ENCODE measurements at regions not wholly inside any gene's neighbourhood (a gene's known extent, or its start where the extent isn't known, plus 50 kb on each side); places are given as distances from the start of the nearest gene placed in this dataset.

DNA sequence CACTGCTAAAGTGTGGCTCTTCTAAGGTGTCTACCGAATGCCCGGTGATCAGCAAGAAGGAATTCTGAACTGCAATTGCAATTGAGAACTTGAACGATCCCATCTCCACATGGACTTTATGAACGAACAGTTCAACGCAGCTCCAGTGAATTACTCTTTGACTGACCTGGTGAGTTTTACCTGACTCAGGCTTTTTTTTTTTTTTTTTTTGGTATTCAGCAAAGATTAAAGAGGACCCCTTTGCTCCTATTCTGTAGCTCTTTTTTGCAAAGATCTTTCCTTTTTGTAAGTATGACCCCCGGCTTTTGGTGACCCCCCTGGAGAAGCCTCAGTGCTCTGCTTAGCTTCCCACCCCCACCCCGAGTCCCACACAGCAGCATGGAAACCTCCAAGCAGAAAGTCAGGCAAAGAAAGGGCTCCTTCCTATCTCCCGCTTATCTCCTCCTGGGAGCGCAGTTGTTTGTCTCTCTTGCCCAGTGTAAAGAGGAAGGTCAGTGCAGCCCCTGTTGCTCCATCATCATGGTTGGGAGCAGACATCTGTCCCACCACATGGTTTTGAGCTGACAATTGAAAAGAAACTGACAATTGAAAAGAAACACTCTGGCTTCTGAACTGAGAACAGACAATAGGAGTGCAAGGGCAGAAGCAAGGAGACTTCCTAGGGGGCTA lies 72.1 kb upstream of the DIO3 start:
- Histone ChIP-seq H3K4me3 (no peak overlapping the region), H3K27me3 (ENCODE audit: low read depth) (peaks cover 7% of the 10 kb centered on the region), H3K4me1 (no peaks in the 10 kb centered on the region), H3K27ac (no peak overlapping the region), H3K9me3 (peaks cover 7% of the 10 kb centered on the region), H3K36me3 (no peaks in the 10 kb centered on the region)
- TF ChIP-seq, protein P1, sequence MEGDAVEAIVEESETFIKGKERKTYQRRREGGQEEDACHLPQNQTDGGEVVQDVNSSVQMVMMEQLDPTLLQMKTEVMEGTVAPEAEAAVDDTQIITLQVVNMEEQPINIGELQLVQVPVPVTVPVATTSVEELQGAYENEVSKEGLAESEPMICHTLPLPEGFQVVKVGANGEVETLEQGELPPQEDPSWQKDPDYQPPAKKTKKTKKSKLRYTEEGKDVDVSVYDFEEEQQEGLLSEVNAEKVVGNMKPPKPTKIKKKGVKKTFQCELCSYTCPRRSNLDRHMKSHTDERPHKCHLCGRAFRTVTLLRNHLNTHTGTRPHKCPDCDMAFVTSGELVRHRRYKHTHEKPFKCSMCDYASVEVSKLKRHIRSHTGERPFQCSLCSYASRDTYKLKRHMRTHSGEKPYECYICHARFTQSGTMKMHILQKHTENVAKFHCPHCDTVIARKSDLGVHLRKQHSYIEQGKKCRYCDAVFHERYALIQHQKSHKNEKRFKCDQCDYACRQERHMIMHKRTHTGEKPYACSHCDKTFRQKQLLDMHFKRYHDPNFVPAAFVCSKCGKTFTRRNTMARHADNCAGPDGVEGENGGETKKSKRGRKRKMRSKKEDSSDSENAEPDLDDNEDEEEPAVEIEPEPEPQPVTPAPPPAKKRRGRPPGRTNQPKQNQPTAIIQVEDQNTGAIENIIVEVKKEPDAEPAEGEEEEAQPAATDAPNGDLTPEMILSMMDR (IDR thresholded peaks at IDR 0.05), result no peak
- intact Hi-C loops (cut with DNase I), result no loop called here
- DNase-seq, result no peak
- no peak for ATAC-seq

DNA sequence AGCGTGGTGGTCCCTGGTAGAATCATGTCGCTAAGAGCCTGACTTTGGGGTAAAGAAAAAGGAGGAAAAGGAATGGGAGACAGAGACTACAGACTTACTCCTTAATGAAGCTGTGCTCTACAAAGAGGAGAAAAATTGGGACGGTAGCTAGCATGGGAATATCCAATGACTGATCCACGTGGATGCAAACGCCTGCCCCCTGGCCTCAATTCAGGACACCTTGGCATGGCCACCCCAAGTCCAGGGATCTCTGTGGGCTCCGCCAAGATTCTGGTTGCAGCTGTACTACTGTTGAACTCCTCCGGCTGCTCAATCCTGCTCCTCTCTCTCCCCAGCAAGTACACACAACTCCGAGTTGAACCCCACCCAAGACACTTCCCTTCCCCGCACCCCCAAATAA lies 70.5 kb upstream of the DIO3 start:
- Histone ChIP-seq H3K36me3 (no peaks in the 10 kb centered on the region), H3K27me3 (ENCODE audit: low read depth) (peaks cover 7% of the 10 kb centered on the region), H3K4me3 (no peak overlapping the region), H3K4me1 (no peaks in the 10 kb centered on the region), H3K9me3 (peaks cover 5% of the 10 kb centered on the region), H3K27ac (no peak overlapping the region)
- DNase-seq (peak; percentile 24), ATAC-seq (no peak)
- TF ChIP-seq, protein P1 (IDR thresholded peaks at IDR 0.05), result no peak
- intact Hi-C loops (cut with DNase I), result no loop called here

DNA sequence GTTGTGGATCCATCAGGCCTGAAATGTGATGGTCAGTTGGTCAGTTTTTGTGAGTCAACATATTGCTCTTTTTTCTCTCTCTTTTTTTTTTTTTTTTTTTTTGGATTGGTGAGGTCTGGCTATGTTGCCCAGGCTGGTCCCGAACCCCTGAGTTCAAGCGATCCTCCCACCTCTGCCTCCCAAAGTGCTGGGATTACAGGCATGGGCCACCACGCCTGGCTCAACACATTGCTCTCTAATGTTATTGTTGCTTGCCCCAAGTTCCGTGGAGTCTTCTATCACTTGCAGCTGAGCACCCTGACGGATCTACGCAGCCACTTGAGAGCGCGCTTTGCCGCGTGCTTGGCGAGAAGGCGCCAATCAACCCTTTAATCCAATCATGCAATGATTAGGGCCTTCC lies 69.5 kb upstream of the DIO3 start:
- Histone ChIP-seq H3K9me3 (peaks cover 2% of the 10 kb centered on the region), H3K36me3 (no peaks in the 10 kb centered on the region), H3K4me1 (no peaks in the 10 kb centered on the region), H3K27me3 (ENCODE audit: low read depth) (peaks cover 7% of the 10 kb centered on the region), H3K27ac (no peak overlapping the region), H3K4me3 (no peak overlapping the region)
- DNase-seq (peak; percentile 10), ATAC-seq (no peak)
- intact Hi-C loops (cut with DNase I), result no loop called here
- TF ChIP-seq, protein P1 (IDR thresholded peaks at IDR 0.05), result no peak

DNA sequence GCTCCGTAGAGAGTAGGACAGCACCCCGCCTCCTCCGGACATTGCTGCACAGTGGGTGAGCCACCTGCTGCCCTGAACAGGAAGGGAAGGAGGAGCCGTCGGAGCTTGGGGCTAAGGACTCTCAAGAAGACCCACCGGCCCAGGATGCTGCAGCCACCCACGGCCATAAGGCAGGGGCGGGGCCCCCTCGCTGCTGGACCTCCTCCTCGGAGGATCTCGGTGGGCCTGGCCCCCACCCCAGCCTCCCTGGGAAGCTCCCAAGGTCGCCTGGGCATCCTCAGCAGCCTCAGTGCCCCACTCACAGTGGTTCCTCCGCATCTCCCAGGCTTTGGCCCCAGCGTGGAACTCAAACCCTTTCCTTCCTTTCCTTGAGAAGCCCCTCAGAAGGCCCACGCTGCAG lies 68.6 kb upstream of the DIO3 start:
- TF ChIP-seq, protein P1 (IDR thresholded peaks at IDR 0.05), result no peak
- intact Hi-C loops (cut with DNase I), result no loop called here

DNA sequence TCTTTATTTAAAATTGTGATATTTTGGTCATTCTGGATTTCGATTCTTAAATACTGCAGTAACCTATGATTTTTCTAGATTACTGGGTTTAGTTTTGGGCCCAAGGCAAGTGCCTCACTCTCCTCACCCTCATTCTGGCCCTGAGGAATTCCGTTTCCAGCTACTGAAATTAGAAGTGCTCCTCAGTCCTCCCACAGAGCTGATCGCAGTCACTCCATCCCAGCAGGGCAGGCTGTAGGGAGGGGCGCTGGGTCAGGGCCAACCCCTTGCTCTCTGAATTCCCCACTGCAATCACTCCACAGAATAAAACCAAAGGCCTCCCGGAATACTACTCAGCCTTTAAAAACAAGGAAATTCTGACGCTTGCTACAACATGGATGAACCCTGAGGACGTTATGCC lies 66.5 kb upstream of the DIO3 start:
- no peaks in the 10 kb centered on the region for H3K36me3 ChIP-seq
- ATAC-seq, result no peak
- H3K9me3 ChIP-seq, result no peaks in the 10 kb centered on the region
- H3K4me3 ChIP-seq, result no peak overlapping the region
- TF ChIP-seq, protein P1 (IDR thresholded peaks at IDR 0.05), result no peak
- DNase-seq, result no peak
- H3K27me3 ChIP-seq (ENCODE audit: low read depth), result peaks cover 11% of the 10 kb centered on the region
- no peak overlapping the region for H3K27ac ChIP-seq
- intact Hi-C loops (cut with DNase I), result no loop called here
- H3K4me1 ChIP-seq, result peaks cover 3% of the 10 kb centered on the region

More for the DNA sequence above, 68.6 kb upstream of the DIO3 start:
- no peaks in the 10 kb centered on the region for H3K36me3 ChIP-seq
- peaks cover 3% of the 10 kb centered on the region for H3K4me1 ChIP-seq
- DNase-seq, result peak; percentile 28
- ATAC-seq, result peak in 1 of 2 donors; percentile 21
- no peak overlapping the region for H3K4me3 ChIP-seq
- no peak overlapping the region for H3K27ac ChIP-seq
- H3K27me3 ChIP-seq (ENCODE audit: low read depth), result peaks cover 8% of the 10 kb centered on the region
- H3K9me3 ChIP-seq, result no peaks in the 10 kb centered on the region

All from lower lobe of right lung (tissue), 2 donors.